GM18508 (cell line): ENCODE measurements at regions not wholly inside any gene's neighbourhood (a gene's known extent, or its start where the extent isn't known, plus 50 kb on each side); places are given as distances from the start of the nearest gene placed in this dataset.

Experiments
- ATAC-seq: cut with Tn5 transposase; IDR thresholded peaks from one replicate; pipeline ENCODE4 v1.9.1; 2021; ENCODE audit warnings: moderate number of reproducible peaks; ENCODE audit not compliant: insufficient read depth, unreplicated experiment

DNA sequence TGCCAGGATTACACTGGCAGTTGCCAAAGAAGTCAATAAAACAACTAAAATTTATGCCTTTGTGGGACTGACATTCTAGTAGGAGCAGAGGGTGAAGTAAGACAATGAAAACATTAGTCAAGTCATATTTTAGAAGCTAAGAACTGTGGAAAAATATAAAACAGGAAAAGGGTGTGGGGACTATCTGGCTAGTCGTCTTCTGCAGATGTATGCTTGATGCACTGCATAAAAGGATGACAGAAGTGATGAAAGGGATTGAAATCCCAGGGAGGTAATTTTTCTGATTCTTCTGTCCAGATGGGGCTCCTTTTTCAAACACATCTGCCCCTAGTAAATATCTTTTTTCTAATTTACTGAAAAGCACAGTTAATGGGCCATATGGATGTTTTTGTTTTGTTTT lies 706.3 kb downstream of the ADGRL2 start:
- no peak for ATAC-seq

DNA sequence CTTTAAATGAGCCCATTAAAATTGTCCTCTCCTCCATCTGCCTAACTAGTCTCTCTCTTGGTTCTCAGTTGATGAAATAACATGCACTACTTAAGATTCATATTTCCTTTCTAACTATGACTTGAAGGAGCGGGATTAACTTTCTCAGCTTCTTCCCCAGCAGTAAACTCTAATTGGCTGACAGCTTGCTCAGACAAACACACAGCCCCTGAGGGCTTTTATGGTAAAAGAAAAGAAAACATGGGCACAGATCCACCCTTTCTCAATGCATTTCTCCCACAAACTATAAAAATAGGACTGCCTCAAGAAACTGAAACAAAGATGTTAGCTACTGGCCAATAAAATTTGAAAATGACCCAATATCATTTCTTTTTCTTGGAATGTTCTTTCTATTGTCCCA lies 703.1 kb downstream of the ADGRL2 start:
- no peak for ATAC-seq

DNA sequence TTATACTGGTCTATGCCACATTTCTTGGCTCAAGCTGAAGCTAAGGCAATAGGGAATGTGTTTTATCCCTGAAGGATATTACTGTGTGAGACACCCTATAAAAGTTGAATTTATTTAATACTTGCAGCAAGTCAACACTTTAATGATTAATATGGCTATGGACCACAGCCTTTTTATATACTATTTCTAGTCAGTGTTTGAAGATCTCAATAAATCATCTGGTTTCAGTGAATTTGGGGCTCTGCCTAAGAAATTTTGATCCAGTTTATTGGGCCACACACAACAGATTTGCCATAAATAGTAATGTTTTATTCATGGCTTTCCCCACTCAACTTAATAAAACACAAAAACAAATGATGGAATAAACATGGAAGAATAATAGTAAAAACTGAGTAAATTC lies 698.3 kb downstream of the ADGRL2 start:
- ATAC-seq: no peak

DNA sequence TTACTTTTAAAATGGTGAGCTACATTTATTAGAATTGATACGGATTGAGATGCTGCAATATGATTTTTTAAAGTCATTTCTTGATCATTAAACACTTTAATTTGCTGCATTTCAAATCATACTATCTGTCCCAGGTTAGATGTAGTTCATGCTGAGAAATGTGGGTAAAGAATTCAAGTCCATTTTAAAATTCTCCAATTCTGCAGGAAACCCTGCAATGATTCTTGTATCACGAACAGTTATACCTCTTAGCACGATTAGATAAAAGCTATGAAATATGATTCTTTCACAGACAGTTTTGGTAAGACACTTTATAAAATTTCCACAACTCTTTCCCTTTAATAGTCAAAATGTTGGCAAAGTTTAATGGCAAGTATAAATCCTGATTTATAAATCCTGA lies 693.4 kb downstream of the ADGRL2 start:
- no peak for ATAC-seq

DNA sequence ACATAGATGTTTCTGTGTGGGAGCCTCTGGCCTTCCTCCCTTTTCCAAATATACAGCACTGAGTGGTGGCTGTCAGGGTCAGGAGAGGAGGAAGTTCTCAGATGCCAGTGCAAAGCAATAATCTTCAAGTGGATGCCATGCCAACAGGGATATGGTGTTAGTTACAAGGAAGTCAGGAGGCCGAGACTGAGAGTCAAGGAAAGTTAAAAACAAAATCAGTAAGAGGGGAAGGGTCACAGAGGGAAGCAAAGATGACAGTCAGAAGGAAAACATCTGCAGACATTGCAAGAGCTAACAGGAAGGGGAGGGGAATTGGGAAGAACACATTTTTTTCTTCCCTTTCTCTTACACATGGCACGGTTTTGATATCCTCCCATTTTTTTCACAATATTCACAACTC lies 691.4 kb downstream of the ADGRL2 start:
- no peak for ATAC-seq

DNA sequence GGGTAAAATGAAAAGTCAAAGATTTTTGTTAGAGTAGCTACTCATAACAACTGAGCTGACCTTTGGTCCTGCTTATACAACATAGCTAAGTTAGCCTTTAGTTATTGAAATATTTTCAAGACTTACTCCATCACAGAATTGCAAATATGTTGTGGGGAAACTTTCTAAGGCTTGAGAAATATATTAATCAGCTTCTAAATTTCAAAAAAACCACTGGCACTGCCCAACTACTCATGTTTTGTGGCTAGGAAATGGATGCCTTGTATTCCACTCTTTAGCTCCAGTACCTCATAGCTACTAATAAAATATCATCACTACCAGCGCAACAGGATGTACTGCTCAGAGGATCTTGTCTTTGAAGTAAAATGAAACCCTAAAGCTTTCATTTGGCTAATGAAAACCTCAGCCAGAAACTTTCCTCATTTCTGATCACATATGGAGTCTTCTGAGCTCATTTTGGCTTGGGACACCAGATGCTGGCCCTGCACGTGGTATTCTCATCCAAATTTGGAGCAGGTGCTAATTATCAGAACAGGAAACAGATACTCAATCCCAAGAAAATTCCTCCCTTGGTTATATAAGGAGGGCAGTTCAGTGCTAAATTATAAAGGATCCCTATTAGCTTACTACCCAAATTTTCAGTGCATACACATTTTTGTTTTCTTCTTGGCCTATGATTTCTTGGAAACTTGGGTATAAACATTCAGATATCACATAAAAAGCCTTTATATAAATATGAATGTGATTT lies 690.7 kb downstream of the ADGRL2 start:
- no peak for ATAC-seq

DNA sequence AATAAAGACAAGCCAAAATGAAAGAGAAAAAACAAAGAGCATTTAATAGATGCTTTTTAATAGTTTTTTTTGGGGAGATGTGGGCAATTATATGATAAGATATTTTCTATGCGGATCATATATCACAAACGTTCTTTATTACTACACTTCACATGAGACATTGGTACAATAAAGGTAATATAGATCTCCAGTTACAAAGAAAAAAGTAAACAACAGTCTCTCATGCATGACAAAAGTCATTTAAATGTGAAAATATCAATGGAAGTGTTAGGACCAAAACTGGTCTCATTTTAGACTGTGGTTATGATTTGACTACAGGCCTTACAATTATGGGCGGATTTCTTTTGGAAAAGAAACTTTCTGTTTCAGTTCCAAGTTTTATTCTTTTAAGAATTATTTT lies 687.0 kb downstream of the ADGRL2 start:
- no peak for ATAC-seq

DNA sequence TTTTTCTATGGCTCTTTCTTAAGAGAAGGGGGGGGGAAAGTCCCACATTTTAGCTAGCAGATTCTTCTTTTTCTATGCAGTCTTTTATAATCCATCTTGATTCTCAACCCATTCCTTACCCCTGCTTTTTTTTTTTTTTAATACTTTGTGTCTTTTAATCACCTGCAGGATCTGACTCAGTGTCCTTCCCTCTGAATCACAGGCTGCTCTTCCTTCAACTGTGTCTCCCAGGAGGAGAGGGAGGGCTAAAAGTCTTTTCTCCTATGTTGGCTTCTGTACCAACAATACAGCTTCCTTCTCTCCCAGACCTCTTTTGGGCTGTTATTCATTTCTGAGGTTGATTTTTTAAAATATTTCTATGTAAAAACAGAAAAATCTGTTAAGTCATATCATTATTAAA lies 686.2 kb downstream of the ADGRL2 start:
- no peak for ATAC-seq

DNA sequence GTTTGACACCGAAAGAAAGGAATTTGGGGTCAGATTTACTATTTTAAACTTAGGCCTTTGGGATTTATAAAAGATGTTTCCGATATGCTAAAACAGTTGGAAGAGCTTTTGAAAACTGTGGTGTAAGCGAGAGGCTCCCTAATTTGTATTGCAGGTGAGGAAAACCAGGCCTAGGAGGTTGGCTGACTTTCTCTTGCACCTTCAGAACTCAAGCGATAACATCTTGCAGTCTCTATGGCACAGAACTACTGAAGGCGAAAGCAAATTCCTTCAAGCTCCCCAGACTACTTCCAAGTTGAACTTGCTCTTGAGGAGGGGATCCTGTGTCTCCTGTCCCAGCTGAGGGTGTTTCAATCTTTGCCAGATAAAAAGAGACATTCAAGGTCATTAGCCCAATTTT lies 685.7 kb downstream of the ADGRL2 start:
- no peak for ATAC-seq

DNA sequence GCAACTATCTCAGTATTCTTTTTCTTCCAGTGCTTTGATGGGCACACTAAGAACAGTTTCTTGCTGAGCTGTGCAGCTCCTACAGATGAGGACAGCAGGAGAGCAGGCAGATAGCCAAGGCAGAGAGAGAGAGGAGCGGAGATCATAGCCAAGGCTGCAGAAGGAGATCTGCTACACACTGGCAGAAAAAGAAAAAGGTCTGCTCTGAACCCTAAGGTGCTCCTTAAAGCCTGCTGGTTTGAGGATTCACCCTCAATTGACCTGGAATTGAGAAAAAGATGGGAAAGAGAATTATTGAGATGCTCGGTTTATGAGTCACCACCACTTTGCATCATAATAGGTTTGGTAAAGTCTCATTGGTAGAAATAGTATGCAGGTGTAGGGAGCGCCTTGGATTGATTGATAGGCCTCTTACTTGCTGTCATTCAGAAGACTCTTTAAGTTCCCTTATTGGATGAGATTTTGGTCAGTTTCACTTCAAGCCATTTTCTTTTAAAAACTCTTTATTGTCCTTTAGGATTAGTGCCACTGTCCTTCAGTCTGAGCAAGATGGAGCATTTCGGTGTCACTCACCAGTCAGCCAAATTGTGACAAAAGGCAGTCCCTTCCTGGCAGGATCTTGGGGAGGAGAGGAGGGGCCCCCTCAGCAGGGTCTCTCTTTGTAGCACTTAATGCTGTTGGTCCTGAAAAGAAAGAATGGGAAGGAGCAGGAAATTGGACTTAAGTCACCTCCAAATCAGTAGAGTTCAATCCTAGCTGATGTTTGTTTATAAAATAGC lies 685.0 kb downstream of the ADGRL2 start:
- ATAC-seq: no peak

DNA sequence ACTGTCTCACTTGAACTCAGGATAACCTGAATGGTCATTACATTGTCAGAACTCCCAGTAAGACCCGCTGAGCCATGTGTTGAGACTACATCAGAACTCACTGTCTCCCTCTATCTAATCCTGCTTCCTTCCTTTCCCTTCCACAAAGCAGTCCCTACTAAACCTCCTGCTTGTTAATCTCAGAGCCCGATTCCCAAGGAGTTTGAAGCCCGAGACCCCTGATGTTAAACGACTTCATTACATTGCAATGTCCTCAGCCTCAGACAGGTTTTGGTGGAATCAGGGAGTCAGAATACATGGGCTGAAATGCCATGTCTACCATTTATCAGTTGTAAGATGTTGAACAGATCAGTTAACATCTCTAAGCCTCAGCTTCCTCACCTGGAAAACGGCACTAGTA lies 682.4 kb downstream of the ADGRL2 start:
- no peak for ATAC-seq

DNA sequence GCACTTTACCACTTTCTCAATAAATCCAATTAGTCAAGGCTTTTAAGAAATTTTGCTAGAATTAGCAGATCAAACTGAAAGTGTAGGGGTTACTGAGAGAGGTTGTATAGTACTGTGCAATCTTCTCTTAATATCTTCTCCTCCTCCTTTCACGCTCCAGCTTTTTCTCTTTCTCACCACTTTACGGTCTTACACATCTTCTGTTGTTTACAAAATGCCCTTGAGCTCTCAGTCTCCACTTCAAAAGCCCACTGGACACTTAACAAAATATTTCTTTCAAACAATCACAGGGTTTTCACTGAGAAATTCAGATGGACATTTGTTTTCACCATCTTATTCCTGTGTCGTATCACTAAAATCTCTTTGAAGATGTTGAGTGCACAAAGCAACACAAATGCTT lies 678.2 kb downstream of the ADGRL2 start:
- ATAC-seq: no peak

DNA sequence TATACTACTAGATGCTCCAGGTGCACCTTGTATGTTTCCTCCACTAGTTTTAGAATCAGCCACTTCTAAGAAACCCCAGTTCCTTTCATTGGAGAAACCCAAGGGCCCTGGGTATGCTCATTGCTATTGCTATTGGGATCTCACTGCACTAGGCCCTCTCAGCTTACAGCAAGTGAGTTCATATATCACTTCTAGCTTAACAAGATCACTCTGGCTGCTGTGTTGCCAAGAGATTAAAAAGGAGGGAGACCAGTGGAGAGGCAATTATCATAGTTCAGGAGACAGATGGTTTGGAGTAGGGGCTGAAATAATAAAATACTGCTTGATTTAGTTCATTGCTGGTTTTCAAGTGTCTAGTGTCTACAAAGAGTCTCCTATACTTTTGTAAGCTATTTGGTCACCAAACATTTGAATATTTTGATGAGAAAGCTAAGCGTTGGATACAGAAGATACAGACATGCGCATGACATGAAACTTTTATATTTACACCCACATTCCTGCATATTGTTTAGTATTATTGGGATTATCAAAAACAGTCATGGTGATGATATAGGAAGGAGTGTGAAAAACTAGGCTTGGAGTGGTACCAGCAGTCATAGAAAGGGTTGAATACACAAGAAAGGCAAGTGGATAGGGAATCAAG lies 671.9 kb downstream of the ADGRL2 start:
- no peak for ATAC-seq

DNA sequence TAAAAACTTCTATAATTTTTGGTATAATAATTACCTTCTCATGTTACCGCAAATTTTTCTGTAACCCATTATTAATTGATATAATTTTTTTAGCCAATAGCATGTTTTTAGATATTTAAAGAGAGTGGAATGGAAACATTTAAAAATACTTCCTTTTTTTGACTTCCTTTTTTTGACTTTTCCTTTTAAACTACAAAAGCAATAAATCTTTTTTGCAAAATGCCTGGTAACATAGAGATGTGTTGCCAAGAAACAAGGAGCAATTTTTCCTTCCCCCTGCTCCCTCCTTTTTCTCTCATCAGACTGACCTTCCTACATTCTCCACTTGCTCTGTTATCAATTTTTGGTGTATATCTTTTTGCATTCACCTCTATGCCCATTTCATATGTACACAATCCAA lies 666.2 kb downstream of the ADGRL2 start:
- no peak for ATAC-seq

DNA sequence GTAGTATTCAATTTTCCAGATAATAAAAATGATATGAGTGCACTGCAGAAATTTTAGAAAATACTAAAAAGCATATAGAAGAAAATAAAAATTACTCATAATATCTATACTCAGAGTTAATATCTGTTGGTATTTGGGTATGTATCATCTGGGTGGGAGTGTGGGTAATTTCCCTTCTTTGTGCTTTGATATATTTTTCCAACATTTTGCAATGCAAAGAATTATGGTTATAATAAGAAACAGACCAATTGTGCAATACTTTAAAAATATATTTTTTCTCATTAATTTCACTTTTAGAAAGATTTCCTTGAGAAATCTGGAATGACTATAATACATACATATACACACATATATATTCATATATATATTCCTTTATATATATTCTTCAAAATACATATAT lies 665.7 kb downstream of the ADGRL2 start:
- ATAC-seq: no peak

DNA sequence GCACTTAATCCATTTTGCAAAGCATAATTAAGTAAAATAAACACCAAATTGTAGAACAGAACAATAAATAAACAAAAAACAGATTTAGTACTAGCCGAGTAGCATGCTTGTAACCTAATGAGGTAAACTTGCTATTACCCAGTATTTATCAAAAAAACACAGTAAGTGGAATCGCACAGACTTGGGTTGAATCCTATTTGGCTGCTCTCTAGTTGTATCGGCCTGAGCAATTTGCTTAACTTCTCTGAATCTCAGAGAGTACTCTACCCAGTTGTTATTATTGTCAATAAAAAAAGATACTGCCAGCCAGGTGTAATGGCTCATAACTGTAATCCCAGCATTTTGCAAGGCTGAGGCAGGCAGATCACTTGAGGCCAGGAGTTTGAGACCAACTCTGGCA lies 664.3 kb downstream of the ADGRL2 start:
- no peak for ATAC-seq

DNA sequence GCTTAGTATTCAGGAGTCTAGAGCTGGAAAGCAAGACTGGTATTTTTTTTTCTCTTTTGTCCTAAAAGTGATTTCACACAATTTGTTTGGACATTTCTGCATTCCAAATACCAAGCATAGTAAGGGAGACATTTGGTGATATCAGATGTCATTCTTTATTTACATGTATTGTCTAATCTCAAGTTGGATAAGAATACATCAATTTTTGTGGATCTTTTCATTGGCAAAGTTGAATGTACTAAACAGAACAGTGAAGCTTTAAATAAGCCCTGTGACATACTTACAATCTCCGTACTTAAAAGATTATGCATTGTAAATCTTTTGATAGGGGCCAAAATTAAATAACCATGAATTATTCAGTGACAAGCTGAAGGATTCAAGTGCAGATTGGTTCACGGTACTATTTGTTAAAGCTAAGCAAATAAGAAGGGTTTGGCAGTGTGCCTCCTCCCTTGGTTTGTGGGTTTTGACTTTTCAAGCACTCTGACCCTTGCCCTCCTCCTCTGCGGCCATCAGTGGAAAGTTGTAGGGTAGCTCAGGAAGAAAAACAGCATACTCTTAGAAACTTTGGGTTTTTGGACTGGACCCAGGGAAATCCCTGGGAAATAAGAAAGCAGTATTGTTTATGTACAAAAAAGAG lies 663.7 kb downstream of the ADGRL2 start:
- ATAC-seq: no peak

DNA sequence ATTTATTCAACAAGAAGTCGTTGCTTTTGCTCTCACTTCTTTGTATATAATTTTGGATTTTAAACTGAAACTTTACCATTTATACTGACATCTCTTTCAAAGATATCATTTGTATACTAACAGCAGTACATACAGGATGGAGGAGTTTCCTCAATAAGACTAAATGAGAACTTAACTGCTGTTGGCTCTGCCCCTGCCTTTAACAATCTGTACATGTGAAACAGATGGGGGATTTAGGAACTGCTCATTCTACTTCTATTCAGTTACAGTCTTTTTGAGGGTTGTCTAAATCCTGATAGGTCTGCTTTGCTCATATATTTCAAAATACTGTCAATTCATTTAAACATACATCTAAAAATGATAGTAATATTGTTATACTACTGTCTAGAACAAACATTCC lies 663.2 kb downstream of the ADGRL2 start:
- no peak for ATAC-seq

DNA sequence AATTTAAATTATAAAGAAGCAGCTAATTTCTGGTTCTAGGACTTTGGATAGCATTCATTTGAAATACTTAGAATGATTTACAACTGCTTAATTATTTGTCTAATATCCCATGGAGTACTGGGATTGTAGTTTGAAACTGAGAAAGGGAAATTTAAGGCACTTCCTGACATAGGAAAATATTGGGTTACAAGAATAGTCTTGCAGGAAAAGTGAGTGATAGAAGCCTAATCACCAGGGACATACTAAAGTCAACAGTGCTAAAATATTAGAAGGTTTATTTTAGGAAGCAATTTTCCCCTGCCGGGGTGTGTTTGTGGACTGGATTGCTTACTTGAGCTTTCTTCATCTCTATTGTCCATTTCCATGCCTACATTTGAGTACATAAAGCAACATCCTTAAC lies 661.6 kb downstream of the ADGRL2 start:
- no peak for ATAC-seq

DNA sequence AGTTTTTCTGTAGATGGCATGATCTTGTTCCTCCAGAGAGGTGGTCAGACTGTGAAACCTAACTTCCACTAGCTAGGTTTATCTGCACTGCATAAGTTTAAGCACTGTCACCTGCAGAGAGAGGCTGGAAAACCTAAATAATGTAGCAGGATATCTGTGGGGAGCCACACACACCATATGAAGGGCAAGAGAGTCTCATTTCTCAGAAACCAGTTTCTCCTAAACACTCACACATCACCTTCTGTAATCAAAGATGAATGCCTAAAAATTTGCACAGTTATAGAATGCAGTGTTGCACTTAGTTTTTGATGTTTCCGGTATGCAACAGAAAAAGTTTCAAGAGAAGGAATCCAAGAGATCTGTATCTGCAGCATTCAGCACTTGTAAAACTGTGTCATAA lies 654.6 kb downstream of the ADGRL2 start:
- ATAC-seq: no peak

DNA sequence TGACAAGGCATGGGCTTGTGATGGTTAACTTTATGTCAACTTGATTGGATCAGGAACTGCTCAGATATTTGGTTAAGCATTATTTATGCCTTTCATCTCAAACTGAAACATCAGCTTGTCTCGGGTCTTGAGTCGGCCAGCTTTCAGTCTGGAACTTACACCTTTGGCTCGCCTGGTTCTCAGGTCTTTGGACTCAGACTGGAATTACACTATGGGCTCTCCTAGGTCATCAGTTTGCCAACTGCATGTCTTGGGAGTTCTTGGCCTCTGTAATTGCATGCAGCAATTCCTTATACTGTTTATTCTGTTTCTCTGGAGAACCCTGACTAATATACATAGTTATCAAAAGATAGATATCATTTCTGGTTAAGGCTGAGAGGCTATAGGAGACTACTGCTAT lies 653.7 kb downstream of the ADGRL2 start:
- ATAC-seq: no peak
